Activated naive CD8-positive, alpha-beta T cell treated with anti-CD3 and anti-CD28 coated beads for 36 hours (primary cell): ENCODE measurements at regions not wholly inside any gene's neighbourhood (a gene's known extent, or its start where the extent isn't known, plus 50 kb on each side); places are given as distances from the start of the nearest gene placed in this dataset.
"Not testable (repeated sequence)": the region's sequence is repeated elsewhere in the genome, so short reads cannot be mapped to it uniquely, and the experiment has no call there.

Experiments used
- DNase-seq: peaks from one replicate; pipeline ENCODE4 v3.0.0; 2021
- H3K27ac Mint-ChIP-seq: one replicate; pipeline ENCODE4 v1.8.0; 2022; ENCODE audit warnings: mild to moderate bottlenecking, moderate library complexity, mixed read lengths
- H3K27me3 Mint-ChIP-seq: one replicate; pipeline ENCODE4 v1.8.0; 2022; ENCODE audit warnings: mild to moderate bottlenecking, mixed read lengths
- H3K36me3 Mint-ChIP-seq: one replicate; pipeline ENCODE4 v1.8.0; 2021; ENCODE audit warnings: mild to moderate bottlenecking, mixed read lengths
- H3K4me1 Mint-ChIP-seq: one replicate; pipeline ENCODE4 v1.8.0; 2021; ENCODE audit warnings: mixed read lengths
- H3K4me3 Mint-ChIP-seq: one replicate; pipeline ENCODE4 v1.8.0; 2022; ENCODE audit warnings: mild to moderate bottlenecking, moderate library complexity, mixed read lengths
- H3K9me3 Mint-ChIP-seq: one replicate; pipeline ENCODE4 v1.8.0; 2022; ENCODE audit warnings: mixed read lengths

GRCh38 chr3:14265246-14265962, 86.8 kb downstream of the LSM3 start:
- Mint-ChIP-seq H3K4me1 (no peaks in the 10 kb centered on the region), H3K27ac (no peak overlapping the region), H3K9me3 (no peaks in the 10 kb centered on the region), H3K4me3 (no peak overlapping the region), H3K27me3 (no peaks in the 10 kb centered on the region), H3K36me3 (no peaks in the 10 kb centered on the region)
- no peak for DNase-seq

GRCh38 chr3:14266361-14266760, 87.7 kb downstream of the LSM3 start:
- no peaks in the 10 kb centered on the region for H3K36me3 Mint-ChIP-seq
- H3K27ac Mint-ChIP-seq: no peak overlapping the region
- H3K27me3 Mint-ChIP-seq: no peaks in the 10 kb centered on the region
- no peak overlapping the region for H3K4me3 Mint-ChIP-seq
- no peaks in the 10 kb centered on the region for H3K9me3 Mint-ChIP-seq
- no peak for DNase-seq
- no peaks in the 10 kb centered on the region for H3K4me1 Mint-ChIP-seq

GRCh38 chr3:14267976-14268375, 89.4 kb downstream of the LSM3 start:
- H3K9me3 Mint-ChIP-seq: no peaks in the 10 kb centered on the region
- H3K27ac Mint-ChIP-seq: no peak overlapping the region
- no peak for DNase-seq
- no peak overlapping the region for H3K4me3 Mint-ChIP-seq
- no peaks in the 10 kb centered on the region for H3K27me3 Mint-ChIP-seq
- H3K4me1 Mint-ChIP-seq: no peaks in the 10 kb centered on the region
- H3K36me3 Mint-ChIP-seq: no peaks in the 10 kb centered on the region

GRCh38 chr3:14268897-14269296, 90.3 kb downstream of the LSM3 start:
- Mint-ChIP-seq H3K4me1 (no peaks in the 10 kb centered on the region), H3K9me3 (no peaks in the 10 kb centered on the region), H3K27me3 (no peaks in the 10 kb centered on the region), H3K27ac (no peak overlapping the region), H3K36me3 (no peaks in the 10 kb centered on the region), H3K4me3 (no peak overlapping the region)
- no peak for DNase-seq

- H3K36me3 Mint-ChIP-seq, H3K4me1 Mint-ChIP-seq, H3K4me3 Mint-ChIP-seq, H3K9me3 Mint-ChIP-seq, H3K27ac Mint-ChIP-seq, H3K27me3 Mint-ChIP-seq, DNase-seq: not testable (repeated sequence)
Measured at GRCh38 chr3:14272041-14272958, 93.7 kb downstream of the LSM3 start.

GRCh38 chr3:14272959-14273560, 94.4 kb downstream of the LSM3 start:
- H3K36me3 Mint-ChIP-seq, H3K4me1 Mint-ChIP-seq, H3K27ac Mint-ChIP-seq, H3K9me3 Mint-ChIP-seq, H3K27me3 Mint-ChIP-seq, H3K4me3 Mint-ChIP-seq, DNase-seq: not testable (repeated sequence)

GRCh38 chr3:14273901-14274611, 95.4 kb downstream of the LSM3 start:
- H3K27ac Mint-ChIP-seq: no peak overlapping the region
- no peak for DNase-seq
- H3K27me3 Mint-ChIP-seq: peaks cover 3% of the 10 kb centered on the region
- no peaks in the 10 kb centered on the region for H3K36me3 Mint-ChIP-seq
- no peaks in the 10 kb centered on the region for H3K4me1 Mint-ChIP-seq
- no peaks in the 10 kb centered on the region for H3K9me3 Mint-ChIP-seq
- no peak overlapping the region for H3K4me3 Mint-ChIP-seq

GRCh38 chr3:14274612-14274936, 96.0 kb downstream of the LSM3 start:
- H3K4me1 Mint-ChIP-seq: no peaks in the 10 kb centered on the region
- H3K27me3 Mint-ChIP-seq: peaks cover 3% of the 10 kb centered on the region
- H3K27ac Mint-ChIP-seq: no peak overlapping the region
- DNase-seq: no peak
- no peaks in the 10 kb centered on the region for H3K9me3 Mint-ChIP-seq
- H3K36me3 Mint-ChIP-seq: no peaks in the 10 kb centered on the region
- H3K4me3 Mint-ChIP-seq: no peak overlapping the region

- no peak overlapping the region for H3K4me3 Mint-ChIP-seq
- no peaks in the 10 kb centered on the region for H3K36me3 Mint-ChIP-seq
- no peak for DNase-seq
- H3K27ac Mint-ChIP-seq: no peak overlapping the region
- H3K9me3 Mint-ChIP-seq: no peaks in the 10 kb centered on the region
- H3K4me1 Mint-ChIP-seq: no peaks in the 10 kb centered on the region
- H3K27me3 Mint-ChIP-seq: peaks cover 3% of the 10 kb centered on the region
Measured at GRCh38 chr3:14274999-14275961, 96.7 kb downstream of the LSM3 start.

- H3K9me3 Mint-ChIP-seq: no peaks in the 10 kb centered on the region
- no peaks in the 10 kb centered on the region for H3K36me3 Mint-ChIP-seq
- no peak overlapping the region for H3K27ac Mint-ChIP-seq
- H3K27me3 Mint-ChIP-seq: peaks cover 3% of the 10 kb centered on the region
- H3K4me1 Mint-ChIP-seq: no peaks in the 10 kb centered on the region
- no peak overlapping the region for H3K4me3 Mint-ChIP-seq
- no peak for DNase-seq
Measured at GRCh38 chr3:14275962-14276909, 97.6 kb downstream of the LSM3 start.

- H3K27ac Mint-ChIP-seq: no peak overlapping the region
- no peak for DNase-seq
- no peaks in the 10 kb centered on the region for H3K4me1 Mint-ChIP-seq
- H3K27me3 Mint-ChIP-seq: peaks cover 3% of the 10 kb centered on the region
- no peaks in the 10 kb centered on the region for H3K9me3 Mint-ChIP-seq
- H3K4me3 Mint-ChIP-seq: no peak overlapping the region
- no peaks in the 10 kb centered on the region for H3K36me3 Mint-ChIP-seq
Measured at GRCh38 chr3:14277557-14277956, 98.9 kb downstream of the LSM3 start.

GRCh38 chr3:14278265-14278798, 99.7 kb downstream of the LSM3 start:
- Mint-ChIP-seq H3K4me1 (no peaks in the 10 kb centered on the region), H3K27ac (no peak overlapping the region), H3K27me3 (peaks cover 3% of the 10 kb centered on the region), H3K4me3 (no peak overlapping the region), H3K36me3 (no peaks in the 10 kb centered on the region), H3K9me3 (no peaks in the 10 kb centered on the region)
- DNase-seq: no peak
